Ectodermal cell (in vitro differentiated cells): ENCODE measurements at regions not wholly inside any gene's neighbourhood (a gene's known extent, or its start where the extent isn't known, plus 50 kb on each side); places are given as distances from the start of the nearest gene placed in this dataset.

Experiments
- H3K27ac ChIP-seq: 2 replicates; pipeline ENCODE4 v1.7.0; 2013; ENCODE audit warnings: mild to moderate bottlenecking, low read depth, low read length; ENCODE audit not compliant: insufficient read depth, poor library complexity, severe bottlenecking
- H3K27me3 ChIP-seq: 2 replicates; pipeline ENCODE4 v1.7.0; 2013; ENCODE audit warnings: mild to moderate bottlenecking, low read length; ENCODE audit not compliant: insufficient read depth, control insufficient read depth, poor library complexity, severe bottlenecking
- H3K36me3 ChIP-seq: one replicate; pipeline ENCODE4 v1.7.0; 2013; ENCODE audit warnings: low read length; ENCODE audit not compliant: control insufficient read depth, insufficient read depth
- H3K4me1 ChIP-seq: one replicate; pipeline ENCODE4 v1.7.0; 2013; ENCODE audit warnings: low read length; ENCODE audit not compliant: control insufficient read depth, insufficient read depth
- H3K4me3 ChIP-seq: 2 replicates; pipeline ENCODE4 v1.7.0; 2013; ENCODE audit warnings: low read depth, low read length, control low read depth; ENCODE audit not compliant: insufficient read depth
- H3K9me3 ChIP-seq: 2 replicates; pipeline ENCODE4 v1.7.0; 2013; ENCODE audit warnings: mild to moderate bottlenecking, low read length, moderate library complexity; ENCODE audit not compliant: control insufficient read depth
- WGBS, 2 experiments: methylation state at CpG; one replicate each; pipeline ENCODE4 v1.1.7; 2013; ENCODE audit warnings: missing lambda C conversion rate in 2 of 2; 5-methylcytosine and 5-hydroxymethylcytosine counted together

DNA sequence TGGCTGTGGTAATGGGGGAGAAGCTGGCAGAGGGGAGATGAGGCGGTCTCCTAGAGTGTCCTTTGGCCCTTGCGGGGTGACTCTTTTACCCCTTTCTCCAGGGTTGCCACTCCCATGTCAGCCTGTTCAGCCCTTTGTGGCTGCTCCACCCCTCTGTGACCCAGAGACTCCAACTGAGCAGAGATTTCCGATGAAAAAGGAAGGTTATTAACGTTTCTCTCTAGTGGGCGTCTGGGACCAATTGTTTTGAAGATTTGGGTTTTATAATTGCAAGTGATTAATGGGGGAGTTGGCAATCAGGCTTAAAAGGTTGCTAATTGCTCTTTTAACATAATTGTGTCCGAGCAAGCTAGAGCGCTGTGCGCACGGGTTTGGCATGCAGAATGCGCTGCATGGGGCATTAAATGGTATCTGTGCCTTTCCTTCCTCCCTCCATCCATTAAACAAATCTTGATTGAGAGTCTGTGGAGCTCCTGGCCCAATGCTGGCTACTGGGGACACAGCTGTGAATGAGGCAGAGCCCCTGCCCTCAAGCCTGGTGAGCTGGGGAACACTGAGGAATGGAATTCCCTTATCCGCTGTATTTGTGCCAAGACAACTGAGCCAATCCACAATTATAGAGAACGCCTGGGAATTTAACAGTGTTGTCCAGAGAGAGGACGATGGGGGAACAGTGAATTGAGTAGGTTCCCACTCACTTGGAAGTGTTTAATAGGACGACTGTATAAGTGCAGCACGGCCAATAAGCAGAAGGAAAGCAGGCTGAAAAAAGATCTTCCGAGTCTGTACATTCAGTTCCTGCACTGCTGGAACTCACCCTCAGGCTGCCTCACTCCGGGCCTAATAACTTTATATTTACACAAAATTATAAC lies 295.9 kb downstream of the MIAT start:
- H3K4me1 ChIP-seq, result peaks cover 18% of the 10 kb centered on the region
- no peak overlapping the region for H3K27ac ChIP-seq
- H3K36me3 ChIP-seq, result no peaks in the 10 kb centered on the region
- H3K27me3 ChIP-seq, result peaks cover 41% of the 10 kb centered on the region
- no peaks in the 10 kb centered on the region for H3K9me3 ChIP-seq
- no peak overlapping the region for H3K4me3 ChIP-seq
- WGBS, 2 experiments, result 27 to 31% methylated on average over 17 of the region's 17 CpGs

DNA sequence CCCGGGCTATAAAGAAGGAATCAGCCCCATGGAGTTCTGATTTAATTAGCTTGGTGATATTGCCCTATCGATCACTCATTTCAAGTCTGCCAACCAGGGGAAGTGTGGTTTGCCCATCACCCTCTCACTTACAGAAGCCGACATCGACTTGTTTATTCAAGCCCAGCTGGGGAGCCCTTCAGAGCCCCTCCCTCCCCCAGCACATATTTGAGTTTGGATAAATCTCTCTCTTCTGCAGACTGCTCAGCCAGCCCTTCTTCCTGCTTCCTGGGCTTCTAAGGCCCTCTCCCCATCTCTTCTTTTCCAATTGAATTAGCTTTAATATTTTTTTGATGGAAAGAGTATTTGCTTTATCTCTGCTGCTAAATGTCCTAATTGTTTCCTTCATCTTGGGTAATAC lies 299.0 kb downstream of the MIAT start:
- Histone ChIP-seq H3K4me1 (peaks cover 18% of the 10 kb centered on the region), H3K27me3 (peaks cover 41% of the 10 kb centered on the region), H3K27ac (no peak overlapping the region), H3K4me3 (no peak overlapping the region), H3K36me3 (no peaks in the 10 kb centered on the region), H3K9me3 (no peaks in the 10 kb centered on the region)
- 42 to 44% methylated on average over 4 of the region's 4 CpGs for WGBS, 2 experiments

DNA sequence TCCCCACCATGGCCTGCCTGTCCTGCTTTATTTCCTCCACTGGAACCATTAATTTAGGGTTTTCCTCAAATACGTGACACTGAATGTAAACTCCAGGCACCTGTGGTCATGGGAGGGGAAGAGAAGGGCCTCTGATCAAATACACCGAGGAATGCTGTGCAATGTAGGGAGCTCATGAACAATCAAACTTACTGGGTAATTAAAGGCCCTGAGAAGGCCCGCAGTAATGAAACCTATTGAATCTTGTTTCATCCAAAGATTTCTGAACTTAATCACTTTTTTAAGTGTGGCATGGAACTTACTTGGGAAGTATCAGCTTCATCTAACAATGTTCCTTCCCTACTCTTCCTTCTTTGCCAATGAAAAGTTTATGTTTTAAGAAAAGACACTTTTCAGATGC lies 299.8 kb downstream of the MIAT start:
- 92 to 93% methylated on average over 3 of the region's 3 CpGs for WGBS, 2 experiments
- Histone ChIP-seq H3K4me3 (no peak overlapping the region), H3K4me1 (peaks cover 18% of the 10 kb centered on the region), H3K36me3 (no peaks in the 10 kb centered on the region), H3K27ac (no peak overlapping the region), H3K9me3 (no peaks in the 10 kb centered on the region), H3K27me3 (peaks cover 37% of the 10 kb centered on the region)

DNA sequence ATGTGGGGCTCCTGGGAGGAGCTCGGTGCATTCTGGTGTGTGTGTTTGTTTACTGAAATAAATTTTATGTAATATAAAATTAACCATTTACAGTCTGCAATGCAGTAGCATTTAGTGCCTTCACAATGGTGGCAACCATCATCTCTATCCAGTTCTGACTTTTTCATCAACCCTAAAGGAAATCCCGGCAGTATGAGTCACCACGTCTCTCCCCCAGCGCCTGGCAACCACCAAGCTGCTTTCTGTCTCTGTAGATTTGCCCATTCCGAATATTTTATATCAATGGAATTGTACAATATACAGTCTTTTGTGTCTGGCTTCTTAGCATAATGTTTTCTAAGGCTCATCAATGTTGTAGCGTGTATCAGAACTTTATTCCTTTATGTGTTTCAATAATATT lies 300.5 kb downstream of the MIAT start:
- whole genome bisulfite sequencing, 2 experiments, result 94 to 95% methylated on average over 4 to 6 of the region's 6 CpGs
- Histone ChIP-seq H3K4me1 (peaks cover 12% of the 10 kb centered on the region), H3K27ac (no peak overlapping the region), H3K4me3 (no peak overlapping the region), H3K36me3 (no peaks in the 10 kb centered on the region), H3K9me3 (no peaks in the 10 kb centered on the region), H3K27me3 (peaks cover 30% of the 10 kb centered on the region)

DNA sequence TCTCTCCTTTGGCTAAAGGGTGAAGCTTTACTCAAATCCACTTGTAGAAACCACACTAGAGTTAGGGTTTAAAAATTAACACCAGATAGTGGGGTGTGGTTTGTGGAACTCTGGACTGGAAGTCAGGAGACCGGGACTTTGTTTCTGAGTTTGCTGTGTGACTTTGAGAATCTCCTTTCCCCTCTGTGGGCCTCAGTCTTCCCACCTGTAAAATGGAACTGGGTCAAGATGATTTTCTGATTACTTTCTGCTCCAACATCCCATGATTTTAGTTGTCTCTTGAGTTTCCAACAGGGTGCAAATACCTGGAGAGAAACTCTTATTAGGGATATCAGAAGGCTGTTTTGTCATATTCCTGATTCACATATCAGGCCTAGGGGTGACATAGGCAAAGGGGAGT lies 301.0 kb downstream of the MIAT start:
- H3K36me3 ChIP-seq, result no peaks in the 10 kb centered on the region
- H3K4me1 ChIP-seq, result peaks cover 7% of the 10 kb centered on the region
- no peaks in the 10 kb centered on the region for H3K9me3 ChIP-seq
- 88 to 100% methylated on average over 1 of the region's 1 CpG for WGBS, 2 experiments
- H3K27ac ChIP-seq, result no peak overlapping the region
- H3K4me3 ChIP-seq, result no peak overlapping the region
- H3K27me3 ChIP-seq, result peaks cover 26% of the 10 kb centered on the region

DNA sequence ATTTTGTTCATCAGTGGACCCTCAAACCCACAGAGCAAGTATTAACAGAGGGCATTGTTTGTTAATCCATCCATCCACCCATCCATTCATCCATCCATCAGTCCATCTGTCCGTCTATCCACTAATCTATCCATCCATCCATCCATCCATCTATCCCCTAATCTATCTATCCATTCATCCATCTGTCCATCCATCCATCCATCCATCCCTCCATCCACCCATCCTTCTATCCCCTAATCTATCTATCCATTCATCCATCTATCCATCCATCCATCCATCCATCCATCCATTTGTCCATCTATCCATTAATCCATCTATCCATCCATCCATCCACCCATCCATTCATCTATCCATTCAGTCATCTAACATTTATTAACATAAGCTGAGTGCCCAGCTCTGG lies 307.3 kb downstream of the MIAT start:
- H3K36me3 ChIP-seq, result no peaks in the 10 kb centered on the region
- H3K27ac ChIP-seq, result no peak overlapping the region
- no peaks in the 10 kb centered on the region for H3K27me3 ChIP-seq
- no peak overlapping the region for H3K4me3 ChIP-seq
- no peaks in the 10 kb centered on the region for H3K9me3 ChIP-seq
- no peaks in the 10 kb centered on the region for H3K4me1 ChIP-seq
- 88% methylated on average over 1 of the region's 1 CpG for WGBS, 2 experiments

DNA sequence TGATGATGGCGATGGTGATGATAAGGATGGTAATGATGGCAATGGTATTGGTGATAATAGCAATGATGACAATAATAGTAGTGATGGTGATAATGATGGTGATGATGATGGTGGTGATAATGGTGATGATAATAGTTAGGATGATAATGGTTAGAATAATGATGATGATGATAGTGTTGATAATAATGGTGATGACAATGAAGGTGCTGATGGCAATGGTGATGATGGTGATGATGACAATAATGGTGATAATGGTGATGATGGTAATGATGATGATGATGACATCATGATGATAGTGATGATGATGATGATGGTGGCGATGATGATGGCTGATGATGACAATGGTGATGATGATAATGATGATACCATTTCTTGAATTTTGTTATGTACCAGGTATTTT lies 309.9 kb downstream of the MIAT start:
- 89 to 97% methylated on average over 2 of the region's 2 CpGs for WGBS, 2 experiments
- no peaks in the 10 kb centered on the region for H3K9me3 ChIP-seq
- no peaks in the 10 kb centered on the region for H3K4me1 ChIP-seq
- no peaks in the 10 kb centered on the region for H3K27me3 ChIP-seq
- no peak overlapping the region for H3K27ac ChIP-seq
- no peaks in the 10 kb centered on the region for H3K36me3 ChIP-seq
- H3K4me3 ChIP-seq, result no peak overlapping the region

DNA sequence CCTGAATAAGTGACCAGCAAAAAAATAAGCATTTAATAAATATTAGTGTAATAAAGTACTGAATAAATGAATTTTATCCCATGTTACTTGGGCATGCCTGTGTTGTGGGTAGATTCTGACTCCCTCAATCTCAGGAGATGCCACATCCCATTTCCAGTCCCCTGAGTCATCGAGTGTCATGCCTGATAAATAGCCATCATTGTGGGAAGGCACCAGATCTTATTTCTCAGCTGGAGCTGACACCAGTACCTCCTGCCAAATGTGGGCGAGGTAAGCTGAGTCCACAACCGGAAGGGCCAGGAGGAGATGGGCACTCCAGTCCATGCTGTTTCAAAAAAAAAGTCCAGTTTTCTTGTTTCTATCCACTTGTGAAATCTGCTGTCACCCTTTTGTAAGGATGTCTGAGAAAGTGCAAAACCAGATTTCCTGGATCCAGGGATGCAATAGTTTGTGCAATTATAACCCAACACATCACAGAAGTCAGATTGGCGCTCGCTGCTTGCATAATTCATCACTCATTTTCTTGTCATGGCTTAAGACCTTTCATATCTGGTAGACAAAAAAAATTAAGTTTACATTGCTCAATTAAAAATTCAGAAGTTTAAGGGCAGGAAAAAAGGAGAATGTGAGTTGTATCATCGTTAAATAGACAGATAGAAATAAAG lies 311.6 kb downstream of the MIAT start:
- Histone ChIP-seq H3K27me3 (no peaks in the 10 kb centered on the region), H3K27ac (no peak overlapping the region), H3K36me3 (no peaks in the 10 kb centered on the region), H3K4me3 (no peak overlapping the region), H3K4me1 (no peaks in the 10 kb centered on the region), H3K9me3 (no peaks in the 10 kb centered on the region)
- WGBS, 2 experiments, result 88 to 91% methylated on average over 6 of the region's 6 CpGs

DNA sequence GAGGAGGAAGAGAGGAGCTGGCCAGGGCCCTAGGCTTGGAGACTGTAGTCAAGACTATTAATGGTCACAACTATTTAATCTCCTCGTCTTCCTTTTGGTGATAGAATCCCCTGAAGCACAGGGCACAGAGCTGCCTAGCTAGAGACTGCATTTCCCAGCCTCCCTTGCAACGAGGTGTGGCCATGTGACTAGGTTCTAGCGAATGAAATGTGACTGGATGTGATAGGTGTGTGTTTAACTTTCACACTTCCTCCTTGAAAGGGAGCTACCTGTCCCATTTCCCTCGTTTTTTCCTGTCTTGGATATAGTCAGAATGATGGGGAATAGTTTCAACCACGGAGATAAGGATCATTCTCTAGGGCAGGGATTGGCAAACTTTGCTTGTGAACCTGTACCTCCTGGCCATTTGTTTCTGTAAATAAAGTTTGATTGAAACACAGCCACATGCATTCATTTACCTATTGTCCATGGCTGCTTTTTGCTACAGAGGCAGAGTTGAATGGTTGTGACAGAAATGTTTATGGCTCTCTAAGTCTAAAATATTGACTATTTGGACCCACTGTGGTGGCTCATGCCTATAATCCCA lies 313.5 kb downstream of the MIAT start:
- WGBS, 2 experiments, result 39 to 49% methylated on average over 5 of the region's 5 CpGs
- H3K4me1 ChIP-seq, result no peaks in the 10 kb centered on the region
- H3K36me3 ChIP-seq, result no peaks in the 10 kb centered on the region
- no peak overlapping the region for H3K4me3 ChIP-seq
- H3K9me3 ChIP-seq, result no peaks in the 10 kb centered on the region
- no peak overlapping the region for H3K27ac ChIP-seq
- no peaks in the 10 kb centered on the region for H3K27me3 ChIP-seq

DNA sequence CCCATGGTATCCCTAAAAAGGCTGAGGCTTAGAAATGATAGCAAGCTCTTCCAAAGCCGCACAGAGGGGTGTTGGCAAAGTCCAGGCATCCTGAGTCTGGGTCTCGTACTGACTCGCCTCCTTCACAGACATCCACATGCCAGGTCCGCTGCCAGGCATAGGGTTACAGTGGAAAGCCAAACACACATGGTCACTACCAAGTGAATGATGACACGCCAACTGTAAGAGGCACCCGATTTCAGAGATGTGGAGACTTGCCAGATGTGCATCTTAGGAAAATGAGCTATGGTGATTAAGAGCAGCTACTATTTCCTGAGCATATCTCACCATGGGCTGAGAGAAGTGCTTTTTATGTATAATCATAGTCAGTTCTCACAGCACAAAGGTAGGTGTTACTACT lies 314.9 kb downstream of the MIAT start:
- no peak overlapping the region for H3K27ac ChIP-seq
- H3K9me3 ChIP-seq, result no peaks in the 10 kb centered on the region
- no peaks in the 10 kb centered on the region for H3K27me3 ChIP-seq
- H3K4me1 ChIP-seq, result no peaks in the 10 kb centered on the region
- no peaks in the 10 kb centered on the region for H3K36me3 ChIP-seq
- no peak overlapping the region for H3K4me3 ChIP-seq
- WGBS, 2 experiments, result 91 to 94% methylated on average over 6 of the region's 6 CpGs
